Thyroid gland (tissue), 4 donors: ENCODE measurements at regions not wholly inside any gene's neighbourhood (a gene's known extent, or its start where the extent isn't known, plus 50 kb on each side); places are given as distances from the start of the nearest gene placed in this dataset.

ENCODE experiments used
- DNase-seq, 2 donors: peaks; one replicate each; pipeline ENCODE4 v3.0.0-alpha.2; 2019
- H3K27ac ChIP-seq, 3 donors: fragments of 200-600 bp; sonication (generic); 1 replicate in 2 of 3; 2 replicates in 1 of 3; pipeline ENCODE4 v1.5.1; 2016 to 2019; ENCODE audit warnings: mild to moderate bottlenecking in 1 of 3, moderate library complexity in 1 of 3
- H3K27me3 ChIP-seq: fragments of 200-600 bp; sonication (generic); one replicate; pipeline ENCODE4 v1.5.1; 2019
- H3K36me3 ChIP-seq, 2 donors: fragments of 200-600 bp; sonication (generic); one replicate each; pipeline ENCODE4 v1.5.1; 2016 to 2019
- H3K4me1 ChIP-seq, 2 donors: fragments of 200-600 bp; sonication (generic); one replicate each; pipeline ENCODE4 v1.5.1; 2017 to 2019
- H3K4me3 ChIP-seq, 3 donors: fragments of 200-600 bp; sonication (generic); replicated peaks in 1 of 3; 1 replicate in 2 of 3; 2 replicates in 1 of 3; pipeline ENCODE4 v1.5.1; 2016; ENCODE audit warnings: mild to moderate bottlenecking in 1 of 3
- H3K9me3 ChIP-seq: fragments of 200-600 bp; sonication (generic); one replicate; pipeline ENCODE4 v1.5.1; 2017
- POLR2A ChIP-seq, 2 donors: fragments of 450-650 bp; IDR thresholded peaks; one replicate each; pipeline ENCODE4 v1.6.1; 2017; ENCODE audit warnings: antibody characterized with exemption in 2 of 2, mild to moderate bottlenecking in 2 of 2, moderate library complexity in 1 of 2
- WGBS, 2 donors: methylation state at CpG; one replicate each; pipeline ENCODE4 v1.1.5; 2017; 5-methylcytosine and 5-hydroxymethylcytosine counted together
- intact Hi-C: fragments of 100-400 bp; cut with DNase I; formaldehyde crosslinking; loops from one replicate; pipeline ENCODE4 v1.15.1; 2023
- TF ChIP-seq, protein P1 (sequence below), 6 experiments: fragments of 200-600 bp in 3 of 6; fragments of 450-650 bp in 3 of 6; sonication (generic) in 3 of 6; IDR thresholded peaks; one replicate each; pipeline ENCODE4 v1.5.1; 2016 to 2019; ENCODE audit warnings: antibody characterized with exemption in 6 of 6, mild to moderate bottlenecking in 2 of 6, inconsistent platforms in 1 of 6, moderate library complexity in 1 of 6

DNA sequence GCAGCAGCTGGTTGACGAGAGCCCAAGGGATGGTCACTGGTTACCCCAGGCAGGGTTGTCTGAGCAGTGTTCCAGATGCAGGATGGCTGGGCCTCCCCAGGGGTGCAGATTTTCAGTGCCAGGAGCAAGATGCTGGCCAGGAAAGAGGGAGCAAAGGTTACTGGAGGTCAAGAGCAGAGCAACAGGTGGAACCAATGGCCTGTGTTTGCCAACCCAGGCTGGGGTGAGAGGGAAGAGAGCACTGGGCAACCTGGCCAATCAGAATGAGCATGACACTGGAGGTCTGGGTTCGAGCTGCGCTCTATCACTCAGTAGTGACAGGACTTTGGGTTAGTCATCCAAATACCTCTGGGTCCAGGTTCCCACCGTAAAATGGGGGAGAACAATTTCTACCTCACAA lies 90.6 kb upstream of the TLE3 start:
- DNase-seq, result no peak
- H3K4me1 ChIP-seq, result peaks cover 0 to 5% of the 10 kb centered on the region in 2 donors
- no peak overlapping the region for H3K4me3 ChIP-seq
- no peak overlapping the region for H3K27ac ChIP-seq
- H3K36me3 ChIP-seq, result no peaks in the 10 kb centered on the region
- intact Hi-C loops, result no loop called here
- no peaks in the 10 kb centered on the region for H3K27me3 ChIP-seq
- TF ChIP-seq, protein P1, sequence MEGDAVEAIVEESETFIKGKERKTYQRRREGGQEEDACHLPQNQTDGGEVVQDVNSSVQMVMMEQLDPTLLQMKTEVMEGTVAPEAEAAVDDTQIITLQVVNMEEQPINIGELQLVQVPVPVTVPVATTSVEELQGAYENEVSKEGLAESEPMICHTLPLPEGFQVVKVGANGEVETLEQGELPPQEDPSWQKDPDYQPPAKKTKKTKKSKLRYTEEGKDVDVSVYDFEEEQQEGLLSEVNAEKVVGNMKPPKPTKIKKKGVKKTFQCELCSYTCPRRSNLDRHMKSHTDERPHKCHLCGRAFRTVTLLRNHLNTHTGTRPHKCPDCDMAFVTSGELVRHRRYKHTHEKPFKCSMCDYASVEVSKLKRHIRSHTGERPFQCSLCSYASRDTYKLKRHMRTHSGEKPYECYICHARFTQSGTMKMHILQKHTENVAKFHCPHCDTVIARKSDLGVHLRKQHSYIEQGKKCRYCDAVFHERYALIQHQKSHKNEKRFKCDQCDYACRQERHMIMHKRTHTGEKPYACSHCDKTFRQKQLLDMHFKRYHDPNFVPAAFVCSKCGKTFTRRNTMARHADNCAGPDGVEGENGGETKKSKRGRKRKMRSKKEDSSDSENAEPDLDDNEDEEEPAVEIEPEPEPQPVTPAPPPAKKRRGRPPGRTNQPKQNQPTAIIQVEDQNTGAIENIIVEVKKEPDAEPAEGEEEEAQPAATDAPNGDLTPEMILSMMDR (IDR thresholded peaks at IDR 0.05), result no peak
- TF ChIP-seq POLR2A (IDR thresholded peaks at IDR 0.05), result no peak
- 91 to 100% methylated on average over 4 of the region's 4 CpGs for WGBS, 2 donors
- no peaks in the 10 kb centered on the region for H3K9me3 ChIP-seq

DNA sequence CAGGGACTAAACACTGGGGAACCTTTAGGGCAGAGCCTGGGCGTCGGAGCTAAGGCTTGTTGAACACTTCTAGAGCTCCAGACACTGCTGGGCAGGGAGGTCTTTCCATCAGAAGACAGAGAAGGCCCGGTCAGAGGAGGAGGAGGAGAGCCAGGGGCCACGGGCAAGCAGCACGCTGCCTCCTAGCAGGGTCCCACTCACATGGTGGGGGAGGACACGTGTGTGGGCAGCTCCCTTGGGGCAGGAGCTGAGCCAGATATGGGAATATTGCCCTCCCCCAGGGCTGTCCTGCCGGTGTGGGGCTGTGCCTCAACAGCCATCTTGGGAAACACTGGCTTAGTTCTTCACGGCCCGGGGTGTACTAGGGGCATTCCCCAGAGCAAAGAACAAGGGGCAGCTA lies 89.6 kb upstream of the TLE3 start:
- intact Hi-C loops, result no loop called here
- DNase-seq, result no peak

GRCh38 chr15:70186152-70186551 lies 88.4 kb upstream of the TLE3 start:
- Histone ChIP-seq H3K27ac (no peak overlapping the region), H3K4me1 (peaks cover 2 to 10% of the 10 kb centered on the region in 2 donors), H3K27me3 (no peaks in the 10 kb centered on the region), H3K36me3 (no peaks in the 10 kb centered on the region), H3K9me3 (no peaks in the 10 kb centered on the region), H3K4me3 (no peak overlapping the region)
- intact Hi-C loops, result no loop called here
- DNase-seq, result no peak
- WGBS, 2 donors, result 92 to 95% methylated on average over 6 of the region's 6 CpGs
- TF ChIP-seq, protein P1 (IDR thresholded peaks at IDR 0.05), result no peak
- TF ChIP-seq POLR2A (IDR thresholded peaks at IDR 0.05), result no peak

More for the DNA sequence above, 89.6 kb upstream of the TLE3 start:
- Histone ChIP-seq H3K9me3 (no peaks in the 10 kb centered on the region), H3K4me3 (no peak overlapping the region), H3K36me3 (no peaks in the 10 kb centered on the region), H3K27ac (no peak overlapping the region), H3K27me3 (no peaks in the 10 kb centered on the region), H3K4me1 (peaks cover 0 to 5% of the 10 kb centered on the region in 2 donors)
- WGBS, 2 donors, result 93 to 100% methylated on average over 4 to 7 of the region's 9 CpGs
- TF ChIP-seq POLR2A (IDR thresholded peaks at IDR 0.05), result no peak
- TF ChIP-seq, protein P1 (IDR thresholded peaks at IDR 0.05), result no peak

DNA sequence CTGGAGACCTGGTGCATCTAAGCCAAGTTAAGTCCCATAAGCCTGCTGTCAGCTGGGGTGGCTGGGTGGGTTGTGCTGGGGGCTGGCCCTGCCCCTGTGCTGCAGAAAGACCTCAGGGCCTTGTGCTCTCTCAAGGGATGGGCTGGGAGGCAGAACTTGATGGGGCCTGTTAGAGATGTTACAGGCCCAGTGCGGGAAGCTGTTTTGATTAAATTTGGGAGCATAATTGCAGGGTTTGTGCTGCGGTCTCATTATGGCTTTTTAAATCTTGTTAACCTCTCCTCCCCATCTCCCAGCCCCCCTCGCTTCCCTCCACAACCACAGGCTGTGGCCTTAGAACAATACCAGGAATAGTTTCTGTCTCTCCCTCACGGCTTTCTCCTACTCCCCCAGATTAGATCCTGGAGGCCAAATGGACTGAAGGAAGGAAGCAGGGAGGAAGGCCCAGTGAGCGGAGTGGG lies 87.6 kb upstream of the TLE3 start:
- no peak overlapping the region for H3K27ac ChIP-seq
- no peaks in the 10 kb centered on the region for H3K27me3 ChIP-seq
- intact Hi-C loops, result no loop called here
- H3K4me1 ChIP-seq, result peaks cover 4 to 16% of the 10 kb centered on the region in 2 donors
- DNase-seq, result no peak
- no peaks in the 10 kb centered on the region for H3K36me3 ChIP-seq
- H3K9me3 ChIP-seq, result no peaks in the 10 kb centered on the region
- H3K4me3 ChIP-seq, result no peak overlapping the region
- TF ChIP-seq, protein P1 (IDR thresholded peaks at IDR 0.05), result no peak
- no peak for TF ChIP-seq POLR2A (IDR thresholded peaks at IDR 0.05)
- 90 to 93% methylated on average over 5 of the region's 5 CpGs for WGBS, 2 donors

DNA sequence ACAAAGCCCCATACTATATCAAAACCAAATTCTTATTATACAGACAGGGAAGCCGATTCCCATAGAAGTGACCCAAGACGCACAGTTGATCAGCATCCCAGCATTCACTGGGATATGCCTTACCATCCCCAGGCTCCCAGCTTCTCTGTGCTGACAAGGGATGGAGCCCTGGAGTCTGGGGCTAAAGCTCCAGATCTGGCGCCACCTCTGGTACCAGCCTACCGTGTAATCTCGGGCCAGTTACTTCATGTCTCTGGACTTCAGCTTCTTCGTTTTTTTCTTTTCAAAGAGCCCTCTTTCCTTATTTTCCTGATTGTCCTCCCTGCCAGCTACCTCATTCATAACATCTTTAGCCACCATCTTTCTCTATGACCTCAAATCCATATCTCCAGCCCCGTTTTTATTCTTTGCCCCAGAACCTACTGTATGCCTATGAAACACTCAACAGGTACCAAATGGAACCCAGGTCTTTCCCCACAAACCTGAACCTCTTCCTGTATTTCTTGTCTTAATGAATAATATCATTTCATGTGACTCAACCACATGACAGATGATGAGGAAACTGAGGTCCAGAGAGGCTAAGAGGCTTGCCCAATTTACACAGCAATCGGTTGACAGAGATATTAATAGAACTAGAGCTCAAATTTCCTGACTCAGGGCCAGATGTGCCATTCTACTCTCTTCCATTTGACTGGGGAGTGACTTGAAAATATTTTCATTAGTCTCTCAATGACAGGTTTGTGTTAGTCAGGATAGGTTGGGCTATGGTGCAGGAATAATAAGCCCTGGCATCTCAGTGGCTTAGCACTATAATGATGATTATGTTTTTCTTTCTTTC lies 85.4 kb upstream of the TLE3 start:
- no peaks in the 10 kb centered on the region for H3K9me3 ChIP-seq
- intact Hi-C loops, result no loop called here
- no peak for TF ChIP-seq POLR2A (IDR thresholded peaks at IDR 0.05)
- TF ChIP-seq, protein P1 (IDR thresholded peaks at IDR 0.05), result no peak
- H3K27ac ChIP-seq, result no peak overlapping the region
- no peak overlapping the region for H3K4me3 ChIP-seq
- no peak for DNase-seq
- WGBS, 2 donors, result 85 to 88% methylated on average over 8 of the region's 8 CpGs
- H3K27me3 ChIP-seq, result no peaks in the 10 kb centered on the region
- H3K4me1 ChIP-seq, result peaks cover 4 to 11% of the 10 kb centered on the region in 2 donors
- H3K36me3 ChIP-seq, result no peaks in the 10 kb centered on the region
